ENCODE measurements at regions not wholly inside any gene's neighbourhood (a gene's known extent, or its start where the extent isn't known, plus 50 kb on each side); places are given as distances from the start of the nearest gene placed in this dataset.
A peak's percentile ranks its signal among the peaks of the same experiment; 100 is the strongest.

- no peak for DNase-seq (ENCODE audit: low spot score)
Observed at GRCh38 chr22:45094825-45095224, 68.9 kb upstream of the NUP50 start.

- DNase-seq (ENCODE audit: low spot score): peak; percentile 69
Observed at GRCh38 chr22:45096256-45096907, 67.3 kb upstream of the NUP50 start.

- DNase-seq (ENCODE audit: low spot score): no peak
Observed at GRCh38 chr22:45097061-45097460, 66.7 kb upstream of the NUP50 start.

- DNase-seq (ENCODE audit: low spot score): no peak
Observed at GRCh38 chr22:45098056-45098455, 65.7 kb upstream of the NUP50 start.

GRCh38 chr22:45099961-45100360 lies 63.8 kb upstream of the NUP50 start:
- no peak for DNase-seq (ENCODE audit: low spot score)

GRCh38 chr22:45101515-45102227 lies 62.1 kb upstream of the NUP50 start:
- peak; percentile 32 for DNase-seq (ENCODE audit: low spot score)

GRCh38 chr22:45102896-45103420 lies 60.8 kb upstream of the NUP50 start:
- no peak for DNase-seq (ENCODE audit: low spot score)

GRCh38 chr22:45103756-45104155 lies 60.0 kb upstream of the NUP50 start:
- no peak for DNase-seq (ENCODE audit: low spot score)

GRCh38 chr22:45104313-45104712 lies 59.4 kb upstream of the NUP50 start:
- no peak for DNase-seq (ENCODE audit: low spot score)

GRCh38 chr22:45105281-45105702 lies 58.4 kb upstream of the NUP50 start:
- DNase-seq (ENCODE audit: low spot score): no peak

- no peak for DNase-seq (ENCODE audit: low spot score)
Observed at GRCh38 chr22:45107671-45108070, 56.1 kb upstream of the NUP50 start.

GRCh38 chr22:45112136-45112879 lies 51.4 kb upstream of the NUP50 start:
- DNase-seq (ENCODE audit: low spot score): no peak
